ENCODE measurements at regions not wholly inside any gene's neighbourhood (a gene's known extent, or its start where the extent isn't known, plus 50 kb on each side); places are given as distances from the start of the nearest gene placed in this dataset.

GRCh38 chr16:59319871-59320270 is 585.8 kb upstream of the GOT2 start:
- Histone ChIP-seq H3K36me3 (no peaks in the 10 kb centered on the region), H3K9me3 (no peaks in the 10 kb centered on the region), H3K4me3 (no peak overlapping the region), H3K27ac (no peak overlapping the region), H3K27me3 (no peaks in the 10 kb centered on the region), H3K4me1 (ENCODE audit: insufficient read depth) (no peaks in the 10 kb centered on the region)
- WGBS, 3 donors: 70 to 87% (median 86%) methylated on average over 3 of the region's 3 CpGs
- DNase-seq: no peak
- intact Hi-C loops (cut with DNase I): no loop called here
- no peak for TF ChIP-seq EP300 (IDR thresholded peaks at IDR 0.05)
- no peak for TF ChIP-seq POLR2A (IDR thresholded peaks at IDR 0.05)
- TF ChIP-seq CTCF (IDR thresholded peaks at IDR 0.05): no peak

GRCh38 chr16:59305850-59306249 is 571.7 kb upstream of the GOT2 start:
- DNase-seq: no peak
- TF ChIP-seq POLR2A (IDR thresholded peaks at IDR 0.05): no peak
- no peak for TF ChIP-seq CTCF (IDR thresholded peaks at IDR 0.05)
- TF ChIP-seq EP300 (IDR thresholded peaks at IDR 0.05): no peak
- H3K9me3 ChIP-seq: no peaks in the 10 kb centered on the region
- H3K4me3 ChIP-seq: no peak overlapping the region
- H3K27ac ChIP-seq: no peak overlapping the region
- 51 to 67% (median 65%) methylated on average over 4 of the region's 4 CpGs for WGBS, 3 donors
- H3K4me1 ChIP-seq (ENCODE audit: insufficient read depth): no peaks in the 10 kb centered on the region
- intact Hi-C loops (cut with DNase I): no loop called here
- H3K27me3 ChIP-seq: no peaks in the 10 kb centered on the region
- H3K36me3 ChIP-seq: no peaks in the 10 kb centered on the region

GRCh38 chr16:59296888-59297287 is 562.8 kb upstream of the GOT2 start:
- no peaks in the 10 kb centered on the region for H3K36me3 ChIP-seq
- no peak for TF ChIP-seq POLR2A (IDR thresholded peaks at IDR 0.05)
- no peak for TF ChIP-seq EP300 (IDR thresholded peaks at IDR 0.05)
- TF ChIP-seq CTCF (IDR thresholded peaks at IDR 0.05): no peak
- WGBS, 3 donors: 63 to 69% (median 68%) methylated on average over 5 of the region's 5 CpGs
- no peaks in the 10 kb centered on the region for H3K27me3 ChIP-seq
- no peak overlapping the region for H3K4me3 ChIP-seq
- no peak for DNase-seq
- intact Hi-C loops (cut with DNase I): no loop called here
- H3K9me3 ChIP-seq: no peaks in the 10 kb centered on the region
- no peaks in the 10 kb centered on the region for H3K4me1 ChIP-seq (ENCODE audit: insufficient read depth)
- no peak overlapping the region for H3K27ac ChIP-seq

GRCh38 chr16:59295993-59296736 is 562.0 kb upstream of the GOT2 start:
- H3K27ac ChIP-seq: no peak overlapping the region
- H3K4me3 ChIP-seq: no peak overlapping the region
- intact Hi-C loops (cut with DNase I): no loop called here
- H3K9me3 ChIP-seq: no peaks in the 10 kb centered on the region
- no peak for DNase-seq
- H3K4me1 ChIP-seq (ENCODE audit: insufficient read depth): no peaks in the 10 kb centered on the region
- H3K27me3 ChIP-seq: no peaks in the 10 kb centered on the region
- TF ChIP-seq CTCF (IDR thresholded peaks at IDR 0.05) (no peak), POLR2A (IDR thresholded peaks at IDR 0.05) (no peak), EP300 (IDR thresholded peaks at IDR 0.05) (no peak)
- 16 to 24% (median 18%) methylated on average over 5 of the region's 5 CpGs for WGBS, 3 donors
- H3K36me3 ChIP-seq: no peaks in the 10 kb centered on the region

Measured in ovary (tissue), 7 donors.